Endothelial cell of umbilical vein (primary cell): ENCODE measurements at regions not wholly inside any gene's neighbourhood (a gene's known extent, or its start where the extent isn't known, plus 50 kb on each side); places are given as distances from the start of the nearest gene placed in this dataset.

Experiments used
- BruUV-seq: library from RNA; stranded (reverse); fragments of 400-500 nt; replicated peaks from 2 replicates; lab custom pipeline; 2021; lab: Mats Ljungman, UMichigan
- CTCF ChIA-PET: fragments of 300-600, 350-600 bp; sonication (Branson Sonifier 250); formaldehyde crosslinking; loops from one replicate; lab custom pipeline; 2021; ENCODE audit warnings: antibody characterized with exemption, inconsistent platforms; lab: Charles Lee
- POLR2A ChIA-PET: fragments of 300-600, 350-600 bp; sonication (Branson Sonifier 250); formaldehyde crosslinking; loops from one replicate; lab custom pipeline; 2021; ENCODE audit warnings: antibody characterized with exemption, inconsistent platforms; lab: Charles Lee
- DNase-seq: peaks from one replicate; pipeline ENCODE4 v3.0.0-alpha.2; 2011; ENCODE audit warnings: low read depth, low spot score
- FAIRE-seq: peaks from 2 replicates; lab custom pipeline; 2011; peaks lifted over from hg19 to GRCh38; lab: Jason Lieb, UNC
- H2AFZ ChIP-seq: 2 replicates; pipeline ENCODE4 v1.6.0; 2012; ENCODE audit warnings: low read depth, low read length, control low read depth, inconsistent platforms
- H3K27ac ChIP-seq: 2 replicates; pipeline ENCODE4 v1.5.1; 2011; ENCODE audit warnings: low read depth, mild to moderate bottlenecking, control low read depth, low read length, moderate library complexity; ENCODE audit not compliant: insufficient read depth
- H3K27me3 ChIP-seq, 2 experiments: 2 replicates each; pipeline versions ENCODE4 v1.6.0 to v1.6.1; 2011; ENCODE audit warnings: low read length in 2 of 2, mixed read lengths in 1 of 2; ENCODE audit not compliant: control insufficient read depth in 2 of 2, insufficient read depth in 2 of 2
- H3K36me3 ChIP-seq, 2 experiments: 2 replicates in 1 of 2; 3 replicates in 1 of 2; pipeline ENCODE4 v1.5.1; 2011; ENCODE audit warnings: low read length in 2 of 2, mild to moderate bottlenecking in 1 of 2, moderate library complexity in 1 of 2; ENCODE audit not compliant: control insufficient read depth in 2 of 2, insufficient read depth in 2 of 2; ENCODE audit errors: extremely low read depth in 1 of 2
- H3K4me1 ChIP-seq: 3 replicates; pipeline ENCODE4 v1.5.1; 2011; ENCODE audit warnings: mild to moderate bottlenecking, low read length; ENCODE audit not compliant: control insufficient read depth, insufficient read depth; ENCODE audit errors: extremely low read depth
- H3K4me2 ChIP-seq: 2 replicates; pipeline ENCODE4 v1.6.1; 2011; ENCODE audit warnings: low read length, control low read depth, mixed read lengths; ENCODE audit not compliant: insufficient read depth
- H3K4me3 ChIP-seq, 3 experiments: fragments of 200-600 bp in 1 of 3; sonication (generic), shearing (Covaris generic) in 1 of 3; replicated peaks in 1 of 3; 2 replicates each; pipeline ENCODE4 v1.5.1; 2011 to 2016; ENCODE audit warnings: control low read depth in 3 of 3, low read length in 3 of 3, mild to moderate bottlenecking in 2 of 3, inconsistent platforms in 1 of 3, low read depth in 1 of 3, moderate library complexity in 1 of 3; ENCODE audit not compliant: insufficient read depth in 1 of 3
- H3K79me2 ChIP-seq: 2 replicates; pipeline ENCODE4 v1.6.0; 2012; ENCODE audit warnings: low read length, inconsistent platforms; ENCODE audit not compliant: control insufficient read depth, insufficient read depth
- H3K9ac ChIP-seq: replicated peaks from 2 replicates; pipeline ENCODE3; 2011; ENCODE audit warnings: low read length, control low read depth; ENCODE audit not compliant: insufficient read depth; ENCODE audit errors: extremely low read depth
- H3K9me1 ChIP-seq: replicated peaks from 3 replicates; pipeline ENCODE4 v1.6.0; 2011; ENCODE audit warnings: mild to moderate bottlenecking, low read length; ENCODE audit not compliant: control insufficient read depth, insufficient read depth; ENCODE audit errors: extremely low read depth
- H3K9me3 ChIP-seq: replicated peaks from 2 replicates; pipeline ENCODE4 v1.5.1; 2012; ENCODE audit warnings: low read length, inconsistent platforms; ENCODE audit not compliant: control insufficient read depth, insufficient read depth
- H4K20me1 ChIP-seq: replicated peaks from 2 replicates; pipeline ENCODE3; 2011; ENCODE audit warnings: mild to moderate bottlenecking, low read length; ENCODE audit not compliant: control insufficient read depth, insufficient read depth; ENCODE audit errors: extremely low read depth
- CTCF ChIP-seq, 2 donors: IDR thresholded peaks; 1 replicate in 1 of 2; 2 replicates in 1 of 2; pipeline ENCODE4 v1.5.1; 2011; ENCODE audit warnings: low read length in 2 of 2, mild to moderate bottlenecking in 2 of 2, moderate library complexity in 2 of 2, control low read depth in 1 of 2, inconsistent platforms in 1 of 2, low read depth in 1 of 2; ENCODE audit not compliant: insufficient read depth in 1 of 2; ENCODE audit errors: extremely low read depth in 1 of 2
- EZH2 ChIP-seq: IDR thresholded peaks from 2 replicates; pipeline ENCODE4 v1.6.1; 2012; ENCODE audit warnings: borderline replicate concordance, low read depth, mild to moderate bottlenecking, moderate library complexity, low read length, inconsistent platforms; ENCODE audit not compliant: severe bottlenecking
- FOS ChIP-seq: IDR thresholded peaks from 2 replicates; pipeline ENCODE4 v1.6.1; 2011; ENCODE audit warnings: mild to moderate bottlenecking, low read length, moderate library complexity, borderline replicate concordance; ENCODE audit not compliant: insufficient read depth
- GATA2 ChIP-seq: IDR thresholded peaks from 2 replicates; pipeline ENCODE4 v1.7.0; 2011; ENCODE audit warnings: low read depth, mild to moderate bottlenecking, moderate library complexity, mixed read lengths, low read length; ENCODE audit not compliant: insufficient read length, insufficient read depth
- JUN ChIP-seq: IDR thresholded peaks from 2 replicates; pipeline ENCODE4 v1.6.1; 2011; ENCODE audit warnings: borderline replicate concordance, low read depth; ENCODE audit not compliant: insufficient read length, insufficient read depth
- MAX ChIP-seq: IDR thresholded peaks from 2 replicates; pipeline ENCODE4 v1.6.1; 2011; ENCODE audit not compliant: insufficient read depth, insufficient read length
- POLR2A ChIP-seq: IDR thresholded peaks from 2 replicates; pipeline ENCODE4 v1.6.1; 2012; ENCODE audit warnings: low read depth, mild to moderate bottlenecking, control low read depth, low read length
- POLR2AphosphoS5 ChIP-seq: IDR thresholded peaks from 2 replicates; pipeline ENCODE4 v1.6.1; 2012; ENCODE audit warnings: low read depth, mild to moderate bottlenecking, control low read depth, low read length, moderate library complexity; ENCODE audit not compliant: insufficient read depth
- dilution Hi-C: fragments of 300-500 bp; cut with MboI; formaldehyde crosslinking; loops from one replicate; pipeline ENCODE4 v1.15.0; 2019; ENCODE audit warnings: low sequenced_read_pairs; ENCODE audit not compliant: extremely low pct_ligation_motif_present
- intact Hi-C: fragments of 100-400 bp; cut with micrococcal nuclease; formaldehyde crosslinking; loops from one replicate; pipeline ENCODE4 v1.10.0; 2022

GRCh38 chr1:82258887-82259286, 458.2 kb downstream of the ADGRL2 start:
- CTCF ChIA-PET = interaction anchor here (1.0 kb wide), 1 partner anchor 8 kb away, joined by 4 read pairs; no protein-coding TSS in a partner anchor
- BruUV-seq = no TSS peak
- H3K4me2 ChIP-seq = no peak overlapping the region

More at GRCh38 chr1:82258887-82259286, 458.2 kb downstream of the ADGRL2 start:
- Histone ChIP-seq H2AFZ (no peak overlapping the region), H4K20me1 (no peaks in the 10 kb centered on the region), H3K4me3 (no peak overlapping the region), H3K9me3 (no peaks in the 10 kb centered on the region), H3K36me3 (no peaks in the 10 kb centered on the region), H3K27ac (no peak overlapping the region), H3K4me1 (peaks cover 4% of the 10 kb centered on the region), H3K27me3 (no peaks in the 10 kb centered on the region), H3K9ac (no peak overlapping the region), H3K9me1 (no peaks in the 10 kb centered on the region), H3K79me2 (no peaks in the 10 kb centered on the region)
- dilution Hi-C loops (no loop called here), intact Hi-C loops (no loop called here)
- FAIRE-seq (no peak), DNase-seq (no peak)
- POLR2A ChIA-PET = no interaction called here
- TF ChIP-seq MAX = no peak
- no peak for TF ChIP-seq POLR2AphosphoS5
- TF ChIP-seq CTCF (IDR thresholded peaks at IDR 0.05; ENCODE audit: extremely low read depth in 1 of 2, insufficient read depth in 1 of 2, low read depth in 1 of 2, low read length in 2 of 2) = no peak
- TF ChIP-seq POLR2A = no peak
- TF ChIP-seq FOS = no peak
- TF ChIP-seq EZH2 = no peak
- TF ChIP-seq JUN = no peak
- no peak for TF ChIP-seq GATA2
